NCI-H2196 (cell line): ENCODE measurements at regions not wholly inside any gene's neighbourhood (a gene's known extent, or its start where the extent isn't known, plus 50 kb on each side); places are given as distances from the start of the nearest gene placed in this dataset.
"Not testable (repeated sequence)": the region's sequence is repeated elsewhere in the genome, so short reads cannot be mapped to it uniquely, and the experiment has no call there.

Source experiments
- DNase-seq: peaks from one replicate; lab custom pipeline; 2025; ENCODE audit not compliant: unreplicated experiment; lab: John Stamatoyannopoulos, UW

DNA sequence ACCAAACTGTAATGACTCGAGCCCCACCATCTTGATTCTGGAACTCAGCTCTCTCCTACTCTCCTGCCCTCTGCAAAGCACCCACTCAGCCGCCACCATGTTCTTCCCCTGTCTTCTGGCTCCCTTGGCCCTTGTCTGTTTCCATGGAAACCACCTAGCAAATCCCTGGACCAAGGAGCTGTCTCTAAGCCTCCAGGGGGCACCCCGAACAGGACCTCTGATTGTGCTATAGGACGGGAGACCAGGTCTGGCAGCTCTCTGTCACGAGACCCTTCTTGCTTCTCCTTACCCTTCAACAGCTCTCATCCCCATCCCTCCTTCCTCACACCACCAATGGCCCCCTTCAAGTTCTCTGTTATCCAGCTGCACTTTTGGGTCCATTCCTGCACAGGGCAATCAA is 277.7 kb upstream of the ZNF507 start:
- DNase-seq: no peak

DNA sequence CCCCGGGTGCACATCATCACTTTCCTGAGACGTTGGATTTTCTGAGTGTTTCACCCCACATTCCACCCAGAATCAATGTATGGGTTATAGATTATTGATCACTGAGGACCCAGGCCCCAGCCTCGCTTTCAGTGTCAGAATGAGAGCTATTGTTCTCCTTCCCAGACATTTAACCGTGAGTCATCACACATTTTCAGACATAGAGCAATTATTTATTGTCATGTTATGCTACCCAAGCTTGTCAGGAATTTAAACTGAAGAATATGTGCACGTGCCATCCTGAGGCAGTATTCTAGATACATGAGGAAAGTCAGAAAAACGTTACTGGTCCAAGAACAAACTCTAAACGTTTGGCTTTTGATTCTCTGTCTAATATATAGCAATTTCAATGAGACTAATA is 276.6 kb upstream of the ZNF507 start:
- DNase-seq: no peak

DNA sequence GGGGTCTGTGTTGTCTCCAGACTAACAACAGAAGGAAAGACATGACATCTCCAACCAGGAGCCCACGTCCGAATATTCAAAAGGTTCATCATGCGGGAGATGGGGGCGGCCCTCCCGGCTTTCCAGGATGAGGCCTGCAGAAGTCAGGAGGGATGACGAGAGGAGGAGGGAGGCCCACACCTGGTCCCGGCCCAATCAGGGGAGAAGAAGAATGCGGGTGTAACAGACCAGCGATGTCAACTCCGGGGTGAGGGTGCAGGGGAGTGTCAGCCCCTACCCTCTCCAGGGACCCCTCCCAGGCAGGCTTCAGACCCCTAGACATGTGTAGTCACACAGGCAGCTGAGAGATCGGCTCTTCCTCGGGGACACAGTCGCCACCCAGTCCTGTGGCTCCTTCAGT is 275.3 kb upstream of the ZNF507 start:
- no peak for DNase-seq

DNA sequence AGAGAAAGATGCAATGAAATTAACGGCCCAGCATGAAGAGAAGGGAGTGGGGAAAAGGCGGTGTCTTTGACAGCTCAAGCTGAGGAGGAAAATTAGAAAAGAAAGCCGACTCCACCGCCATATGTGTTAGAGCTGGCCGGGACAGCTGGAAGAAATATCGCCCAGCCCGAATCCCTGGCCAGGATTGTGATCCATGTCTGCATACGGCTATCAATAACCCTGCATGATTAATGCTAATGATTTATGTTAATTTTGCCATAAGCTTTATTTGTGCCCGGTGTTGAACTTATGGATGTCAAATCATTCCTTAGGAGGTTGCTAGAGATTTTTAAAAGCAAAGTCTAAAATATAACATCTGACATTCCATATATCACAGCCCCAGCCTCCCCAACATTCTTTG is 263.4 kb upstream of the ZNF507 start:
- no peak for DNase-seq

DNA sequence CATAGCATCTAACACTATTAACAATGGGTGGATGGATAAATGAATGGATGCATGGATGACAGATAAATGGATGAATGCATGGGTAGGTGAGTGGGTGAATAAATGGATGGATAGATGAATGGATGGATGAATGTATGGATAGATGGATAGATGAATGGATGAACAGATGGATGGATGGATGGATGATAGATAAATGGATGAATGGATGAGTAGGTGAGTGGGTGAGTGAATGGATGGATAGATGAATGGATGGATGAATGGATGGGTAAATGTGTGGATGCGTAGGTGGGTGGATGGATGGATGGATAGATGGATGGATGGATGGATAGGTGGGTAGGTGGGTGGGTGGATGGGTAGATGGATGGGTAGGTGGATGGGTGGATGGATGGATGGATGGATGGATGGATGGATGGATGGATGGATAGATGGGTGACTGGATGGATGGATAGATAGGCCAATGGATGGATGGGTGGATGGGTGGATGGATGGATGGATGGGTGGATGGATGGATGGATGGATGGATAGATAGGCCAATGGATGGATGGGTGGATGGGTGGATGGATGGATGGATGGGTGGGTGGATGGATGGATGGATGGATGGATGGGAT is 260.6 kb upstream of the ZNF507 start:
- DNase-seq: not testable (repeated sequence)

DNA sequence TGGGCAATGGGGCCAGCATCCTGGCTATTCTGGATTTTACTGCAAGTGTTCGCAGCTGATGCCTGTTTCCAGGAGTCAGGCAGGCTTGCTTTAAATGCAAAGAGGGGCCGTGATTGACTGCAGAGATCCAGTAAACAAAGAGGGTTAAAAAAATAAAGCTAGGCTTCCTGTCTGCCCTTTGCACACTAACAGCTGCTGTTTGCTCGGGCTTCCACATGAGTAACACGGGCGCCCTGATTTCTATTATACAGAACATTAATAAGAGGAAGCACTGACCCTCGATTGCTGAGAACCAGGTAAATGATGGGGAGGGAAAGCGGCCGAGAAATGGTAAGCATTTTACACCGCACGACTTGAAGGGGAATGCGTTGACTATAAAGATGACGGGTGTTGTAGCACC is 254.2 kb upstream of the ZNF507 start:
- DNase-seq: no peak

DNA sequence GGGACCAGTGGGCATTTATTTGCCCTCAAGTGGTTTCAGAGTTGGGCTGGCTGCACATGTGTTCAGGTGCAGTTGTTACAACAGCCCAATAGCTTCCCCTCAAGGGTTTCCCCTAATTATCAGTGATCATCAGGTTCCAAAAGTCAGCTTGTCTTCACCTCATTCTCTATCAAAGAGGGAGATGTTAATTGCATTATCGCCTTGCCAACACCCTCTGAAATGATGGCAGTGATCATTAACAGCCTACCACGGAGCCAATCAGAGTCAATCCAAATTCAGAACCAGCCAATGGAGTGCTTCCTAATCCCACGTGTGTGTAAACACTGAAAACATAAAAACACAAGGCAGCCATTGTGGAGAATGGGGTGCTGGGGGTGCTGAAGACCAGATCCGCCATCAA is 248.4 kb upstream of the ZNF507 start:
- DNase-seq: no peak

DNA sequence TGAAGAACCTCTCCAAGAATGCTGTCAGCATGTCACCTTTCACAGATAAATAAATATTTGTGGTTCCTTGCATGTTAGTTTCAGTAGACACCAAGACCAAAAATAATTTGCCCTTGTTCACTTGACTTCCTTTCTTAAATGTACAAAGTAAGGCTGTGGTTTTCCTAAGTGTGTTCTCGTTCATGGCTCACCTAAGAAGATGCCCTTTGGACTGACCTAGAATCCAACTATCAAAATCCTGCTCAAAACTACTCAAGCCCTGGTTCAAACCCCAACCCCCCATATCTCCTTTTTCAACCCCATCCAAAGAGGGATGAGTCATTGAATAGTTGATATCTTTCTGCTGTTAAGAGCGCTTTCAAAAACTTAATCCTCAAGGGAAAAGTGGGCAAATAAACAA is 247.8 kb upstream of the ZNF507 start:
- no peak for DNase-seq

DNA sequence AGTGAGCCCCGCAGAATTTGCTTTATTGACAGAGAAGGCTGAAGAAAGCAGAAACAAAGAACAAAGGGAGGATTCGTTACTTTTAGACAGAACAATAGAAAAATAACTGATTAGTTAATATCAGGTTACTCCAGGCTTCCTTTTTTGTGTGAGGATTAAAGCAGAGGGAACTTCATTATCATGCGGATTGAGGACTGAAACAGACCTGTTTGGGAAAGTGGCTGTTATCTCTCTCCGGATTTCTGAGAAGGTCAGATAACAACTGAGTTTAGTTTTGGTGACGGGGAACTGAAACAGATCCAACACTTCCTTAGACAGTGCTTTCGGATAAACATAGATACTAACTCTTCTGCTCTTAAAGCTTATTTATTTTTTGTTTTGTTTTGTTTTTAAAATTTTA is 246.4 kb upstream of the ZNF507 start:
- DNase-seq: no peak

DNA sequence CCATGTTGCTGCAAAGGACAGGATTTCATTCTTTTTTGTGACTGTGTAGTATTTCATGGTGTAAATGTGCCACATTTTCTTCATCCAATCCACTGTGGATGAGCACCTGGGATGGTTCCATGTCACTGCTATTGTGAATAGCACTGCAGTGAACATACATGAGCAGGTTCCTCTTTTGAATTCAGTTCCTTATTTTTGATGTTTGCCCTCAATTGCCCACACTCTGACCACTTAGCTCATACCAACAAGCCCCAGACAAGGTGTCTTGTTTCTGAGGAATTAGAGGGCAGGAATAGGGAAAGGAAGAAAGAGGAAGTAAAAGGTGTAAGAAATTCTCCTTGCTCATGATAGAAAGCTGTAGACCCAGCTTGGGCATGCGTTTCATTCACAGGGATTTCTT is 244.2 kb upstream of the ZNF507 start:
- DNase-seq: no peak

DNA sequence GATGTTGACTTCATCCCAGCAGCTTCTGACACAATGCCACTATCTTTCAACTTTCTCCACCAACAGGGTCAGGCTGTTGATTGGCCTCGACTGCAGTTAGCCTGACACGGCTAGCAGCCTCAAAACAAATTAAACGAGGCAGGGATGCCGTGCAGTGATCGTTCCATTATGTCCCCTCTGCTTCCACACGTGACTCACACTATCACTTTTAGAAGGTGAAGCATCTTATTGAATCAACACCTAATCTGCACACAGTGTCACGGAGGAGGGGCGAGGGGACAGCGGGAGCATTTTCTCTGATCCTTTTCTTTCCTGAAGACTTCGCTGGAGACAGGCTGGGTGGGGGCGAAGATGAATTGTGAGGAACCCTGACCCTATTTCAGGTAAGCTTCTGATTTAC is 241.9 kb upstream of the ZNF507 start:
- DNase-seq: no peak

DNA sequence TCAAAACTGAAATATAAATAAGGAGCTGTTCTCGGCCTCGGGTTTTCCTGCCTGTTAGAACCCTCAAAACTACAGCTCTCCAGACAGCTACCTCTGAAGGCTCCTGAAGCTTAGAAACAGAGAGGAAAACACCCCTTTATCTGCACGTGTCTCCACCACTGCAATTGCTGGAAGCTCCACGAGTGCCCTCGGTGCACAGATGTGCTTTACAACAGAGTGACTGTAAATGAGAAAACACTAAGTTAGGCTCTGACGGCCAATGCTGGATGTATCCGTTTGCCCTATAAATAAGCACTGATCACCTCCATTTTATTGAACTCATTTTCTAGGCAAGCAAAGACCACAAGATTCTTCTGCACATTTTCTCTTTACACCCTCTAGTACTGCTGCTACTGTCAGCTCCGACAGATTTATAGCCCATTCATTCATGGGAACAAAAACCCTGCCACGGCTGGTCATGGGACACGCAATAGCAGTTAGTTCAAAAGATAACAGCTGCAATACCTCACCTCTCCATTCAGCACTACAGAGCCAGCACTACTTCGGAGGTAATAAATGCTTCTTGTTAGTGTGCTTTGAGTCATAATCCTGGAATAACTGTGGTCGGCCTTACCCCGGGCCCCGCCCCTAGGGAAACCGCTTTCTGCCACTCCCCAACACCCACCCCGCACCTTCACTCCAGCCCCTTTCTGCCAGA is 241.1 kb upstream of the ZNF507 start:
- DNase-seq: no peak

DNA sequence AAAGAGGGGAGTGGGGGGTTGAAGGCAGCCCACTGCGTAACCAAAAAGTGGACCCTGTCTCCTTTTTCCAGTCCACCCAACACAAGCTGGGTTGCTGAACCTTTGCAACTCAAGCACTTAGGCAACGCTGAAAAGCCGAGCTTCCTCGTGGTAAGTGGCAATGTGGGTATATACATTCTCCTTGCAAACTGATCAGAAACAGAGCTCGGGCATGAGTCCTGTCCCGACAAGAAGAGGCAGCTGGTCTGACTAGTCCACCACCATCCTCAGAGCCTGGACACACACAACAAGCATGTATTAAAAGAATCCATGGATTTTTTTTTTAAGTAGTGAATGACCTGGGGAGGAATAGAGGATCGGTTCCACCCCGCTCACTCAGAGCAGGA is 240.6 kb upstream of the ZNF507 start:
- no peak for DNase-seq

DNA sequence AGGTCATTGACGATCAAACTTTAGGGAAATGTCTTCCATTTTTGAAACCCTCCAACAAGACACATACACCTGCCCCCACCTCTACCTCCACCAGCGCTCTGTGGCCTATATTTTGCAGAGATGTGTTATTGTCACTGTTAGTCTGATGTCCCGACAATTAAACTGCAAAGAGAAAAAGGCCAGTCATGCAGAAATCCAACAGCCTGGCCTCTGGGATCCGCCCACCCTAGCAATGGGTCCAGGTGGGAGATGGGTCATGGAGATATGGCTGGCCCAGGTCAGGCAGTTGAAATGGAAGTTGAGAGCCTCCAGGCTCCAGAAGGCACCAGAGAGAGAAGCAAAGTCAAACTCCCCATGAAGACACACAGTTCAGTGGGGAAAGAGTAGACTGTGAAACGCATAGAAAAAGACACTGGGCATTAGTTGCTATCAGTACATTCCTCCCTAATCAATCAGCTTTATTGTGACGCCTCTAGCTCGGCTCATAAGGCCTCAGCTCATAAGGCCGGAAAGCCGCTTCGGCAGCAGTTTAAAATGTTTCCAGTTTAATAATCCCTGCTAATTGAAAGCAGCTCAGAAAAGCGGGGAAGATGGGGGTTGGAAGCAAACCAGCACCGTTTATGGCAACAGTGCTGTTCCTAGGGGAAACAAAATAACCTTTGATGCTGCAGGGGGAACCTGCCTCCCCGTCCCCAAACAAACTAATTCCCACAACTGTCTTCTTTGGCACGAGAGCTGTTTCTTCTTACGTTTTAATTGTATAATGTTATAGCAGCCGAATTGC is 239.7 kb upstream of the ZNF507 start:
- DNase-seq: no peak

DNA sequence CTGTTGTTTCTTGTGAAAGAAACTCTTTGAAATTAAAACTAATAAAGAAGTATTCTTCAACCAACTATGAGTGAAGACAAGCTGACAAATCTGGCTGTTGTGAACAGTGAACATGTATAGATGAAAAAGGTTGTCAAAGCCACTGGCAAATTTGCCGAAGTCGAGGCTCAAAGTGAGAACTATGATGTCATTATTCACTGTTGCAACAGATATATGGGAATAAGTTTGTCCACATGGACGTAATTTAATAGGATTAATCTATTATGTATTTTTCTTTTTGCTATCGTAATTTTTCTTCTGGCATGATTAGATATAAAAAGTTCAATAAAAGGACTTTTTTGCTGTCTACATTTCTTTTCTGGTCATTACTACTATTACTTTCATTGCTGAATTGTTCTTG is 223.2 kb upstream of the ZNF507 start:
- DNase-seq: no peak

DNA sequence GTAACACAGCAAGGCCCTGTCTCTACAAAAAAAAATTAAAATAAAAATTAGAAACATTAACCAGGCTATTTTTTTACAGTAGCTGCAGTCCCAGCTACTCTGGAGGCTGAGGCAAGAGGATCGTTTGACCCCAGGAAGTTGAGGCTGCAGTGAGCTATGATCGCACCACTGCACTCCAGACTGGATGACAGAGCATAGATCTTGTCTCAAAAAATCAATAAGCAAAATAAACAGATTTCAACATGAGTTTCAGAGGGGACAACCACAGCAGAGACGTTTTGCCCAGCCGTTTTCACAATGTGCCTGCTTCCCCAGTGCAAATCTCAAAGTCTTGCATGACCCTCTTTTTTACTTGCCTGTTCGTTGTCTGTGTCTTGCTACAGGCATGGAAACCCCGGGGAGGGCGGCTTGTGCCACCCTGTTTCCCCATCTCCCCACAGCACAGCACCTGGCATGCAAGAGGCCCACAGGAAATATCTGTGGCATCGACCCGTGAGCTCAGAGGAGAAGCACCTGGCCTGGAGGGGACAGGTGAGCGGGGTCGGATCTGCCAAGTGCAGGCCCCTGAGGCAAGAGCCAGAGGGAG is 222.0 kb upstream of the ZNF507 start:
- DNase-seq: no peak

DNA sequence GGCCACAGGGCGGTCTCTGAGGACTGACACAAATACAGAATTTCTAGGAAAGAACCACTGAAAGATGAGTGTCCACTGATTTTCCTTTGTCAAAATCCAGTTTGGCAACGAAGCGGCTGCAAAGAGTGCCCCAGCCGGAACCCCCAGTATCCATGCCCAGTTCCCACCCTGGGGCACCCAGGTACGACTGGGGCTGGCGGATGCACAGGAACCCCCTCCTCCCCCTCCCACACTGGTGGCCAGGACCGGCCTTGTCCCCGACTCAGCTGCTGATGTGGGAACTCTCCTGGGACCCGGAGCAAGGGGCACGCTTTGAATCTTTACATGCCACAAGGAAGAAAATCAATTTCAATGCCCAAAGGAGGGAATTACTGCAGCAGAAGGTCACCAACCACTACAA is 220.8 kb upstream of the ZNF507 start:
- DNase-seq: no peak

DNA sequence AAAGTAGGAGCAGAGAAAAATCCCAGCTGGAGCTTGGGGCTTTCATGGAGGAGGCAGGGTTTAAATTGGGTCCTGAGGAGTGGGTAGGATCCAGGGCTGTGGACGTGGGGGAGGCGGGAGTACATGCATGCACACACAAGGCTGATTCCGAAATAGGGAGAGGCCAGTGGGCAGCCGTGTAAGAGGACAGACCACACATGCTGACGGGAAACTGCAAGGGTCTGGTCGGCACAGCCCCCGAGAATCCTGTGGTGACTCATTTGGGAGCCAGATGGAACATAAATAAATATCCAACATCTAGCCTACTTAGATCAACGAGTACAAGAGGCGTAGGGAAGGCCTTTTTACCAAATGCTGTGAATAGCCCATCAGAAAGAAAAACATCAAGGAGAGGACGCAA is 216.3 kb upstream of the ZNF507 start:
- no peak for DNase-seq

DNA sequence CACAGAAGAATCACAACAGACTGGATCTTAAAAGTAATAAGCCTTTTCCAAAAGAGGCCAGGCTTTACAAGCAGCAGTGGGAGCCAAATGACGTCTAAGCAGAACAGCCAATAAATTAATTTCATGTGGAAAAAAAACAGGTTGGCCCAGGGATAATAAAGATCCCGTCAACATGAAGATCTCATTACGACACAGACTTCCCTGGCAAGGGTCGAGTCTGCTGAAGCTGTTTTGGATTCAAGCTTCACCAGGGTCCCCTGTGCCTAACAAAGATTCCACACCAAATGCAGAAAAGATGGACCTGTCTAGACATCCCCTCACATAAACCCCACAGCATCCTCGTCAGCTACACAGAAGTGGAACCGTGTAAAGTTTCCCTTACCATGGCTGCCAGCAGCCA is 215.1 kb upstream of the ZNF507 start:
- DNase-seq: no peak

DNA sequence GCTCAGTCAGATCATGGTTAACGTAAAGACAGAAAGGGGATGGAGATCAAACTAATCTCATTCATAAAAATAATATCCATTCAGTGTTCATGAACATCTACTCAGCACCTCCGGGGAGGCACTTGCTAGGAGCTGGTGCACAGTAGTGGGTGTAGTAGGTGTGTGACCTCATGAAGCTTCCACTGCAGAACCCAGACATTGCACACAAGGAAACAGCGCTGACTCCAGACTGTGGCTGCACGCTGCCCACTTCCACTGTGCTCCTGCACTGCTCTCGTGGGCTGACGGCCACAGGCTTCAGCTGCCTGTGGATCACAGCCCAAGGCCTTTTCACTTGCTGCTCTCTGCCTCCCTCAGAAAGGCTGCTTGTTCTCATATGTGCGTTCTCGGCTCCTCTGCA is 214.4 kb upstream of the ZNF507 start:
- no peak for DNase-seq

DNA sequence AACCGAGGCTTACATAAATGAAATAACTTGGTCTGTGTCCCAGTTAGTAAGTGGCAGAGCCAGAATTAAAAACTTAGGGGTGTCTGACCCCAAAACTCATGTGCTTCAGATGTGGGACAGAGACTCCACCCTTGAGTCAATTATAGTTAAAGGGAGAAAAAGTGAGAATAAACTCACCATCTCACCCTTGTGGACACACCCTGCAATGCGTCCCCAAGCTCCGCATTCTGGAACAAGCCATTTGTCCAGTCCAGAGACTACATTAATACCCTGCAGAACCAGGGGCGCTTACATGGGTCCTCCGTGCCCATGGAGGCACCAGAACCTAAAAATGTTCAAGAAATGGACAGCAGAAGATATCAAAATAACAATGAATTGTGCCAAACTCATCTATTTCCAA is 207.0 kb upstream of the ZNF507 start:
- DNase-seq: no peak

DNA sequence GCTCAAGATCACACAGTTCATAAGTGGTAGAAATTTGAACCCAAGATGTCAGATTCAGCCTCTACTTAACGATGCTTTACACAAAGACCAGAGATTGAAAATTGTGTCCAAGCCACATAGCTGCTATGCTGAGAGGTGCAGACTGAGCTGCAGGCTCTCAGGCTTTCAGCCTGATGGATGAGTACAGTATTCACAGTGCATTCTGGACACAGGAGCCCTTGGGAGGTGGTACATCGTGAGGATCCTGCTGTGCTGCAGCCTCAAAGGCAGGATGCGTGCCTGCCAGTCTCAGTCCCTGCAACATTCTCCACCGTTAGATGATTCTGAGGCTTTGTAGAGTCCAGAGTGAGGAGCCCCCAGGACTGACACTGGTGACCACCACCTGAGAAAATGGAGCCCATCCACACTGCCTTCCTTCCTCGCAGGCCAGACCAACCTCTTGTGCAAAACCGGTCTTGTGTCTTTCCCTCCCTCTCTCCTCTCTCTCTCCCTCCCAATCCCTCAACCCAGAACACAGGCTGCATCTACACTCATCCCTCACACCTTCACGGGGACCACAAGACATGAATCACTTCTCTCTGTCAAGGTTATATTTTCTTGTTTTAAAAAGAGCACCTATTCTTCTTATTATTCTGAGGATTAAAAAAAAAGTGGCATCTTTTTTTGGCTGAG is 203.4 kb upstream of the ZNF507 start:
- no peak for DNase-seq
